HG03139 (cell line): ENCODE measurements at regions not wholly inside any gene's neighbourhood (a gene's known extent, or its start where the extent isn't known, plus 50 kb on each side); places are given as distances from the start of the nearest gene placed in this dataset.

Experiments
- ATAC-seq: cut with Tn5 transposase; IDR thresholded peaks from one replicate; pipeline ENCODE4 v1.9.1; 2021; ENCODE audit not compliant: unreplicated experiment

- ATAC-seq, result no peak
These were observed 59.5 kb downstream of the FZD1 start for GRCh38 chr7:91323626-91324158.

DNA sequence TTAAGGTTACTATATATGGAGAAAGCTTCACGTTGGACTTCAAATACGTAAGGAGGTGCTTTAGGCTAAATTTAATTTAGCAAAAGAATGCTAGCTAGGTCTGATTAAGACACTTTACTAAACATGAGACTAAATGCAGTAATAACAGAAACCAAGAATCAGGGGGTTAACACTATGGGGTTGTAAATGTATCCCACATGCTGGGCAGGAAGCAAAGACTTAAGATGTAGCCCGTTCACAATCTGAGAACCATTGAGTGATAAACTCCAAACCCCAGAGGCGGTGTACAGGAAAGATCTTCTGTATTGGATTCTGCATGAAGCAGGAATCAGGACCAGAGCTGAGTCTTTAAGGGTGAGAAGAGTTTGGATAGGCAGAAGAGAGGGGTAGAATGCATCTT lies 60.4 kb downstream of the FZD1 start:
- no peak for ATAC-seq

GRCh38 chr7:91325726-91326125 lies 61.5 kb downstream of the FZD1 start:
- ATAC-seq, result no peak

GRCh38 chr7:91326516-91327199 lies 62.4 kb downstream of the FZD1 start:
- ATAC-seq, result no peak

GRCh38 chr7:91327346-91327745 lies 63.1 kb downstream of the FZD1 start:
- no peak for ATAC-seq

- ATAC-seq, result no peak
These were observed 65.3 kb downstream of the FZD1 start for GRCh38 chr7:91329571-91329970.

DNA sequence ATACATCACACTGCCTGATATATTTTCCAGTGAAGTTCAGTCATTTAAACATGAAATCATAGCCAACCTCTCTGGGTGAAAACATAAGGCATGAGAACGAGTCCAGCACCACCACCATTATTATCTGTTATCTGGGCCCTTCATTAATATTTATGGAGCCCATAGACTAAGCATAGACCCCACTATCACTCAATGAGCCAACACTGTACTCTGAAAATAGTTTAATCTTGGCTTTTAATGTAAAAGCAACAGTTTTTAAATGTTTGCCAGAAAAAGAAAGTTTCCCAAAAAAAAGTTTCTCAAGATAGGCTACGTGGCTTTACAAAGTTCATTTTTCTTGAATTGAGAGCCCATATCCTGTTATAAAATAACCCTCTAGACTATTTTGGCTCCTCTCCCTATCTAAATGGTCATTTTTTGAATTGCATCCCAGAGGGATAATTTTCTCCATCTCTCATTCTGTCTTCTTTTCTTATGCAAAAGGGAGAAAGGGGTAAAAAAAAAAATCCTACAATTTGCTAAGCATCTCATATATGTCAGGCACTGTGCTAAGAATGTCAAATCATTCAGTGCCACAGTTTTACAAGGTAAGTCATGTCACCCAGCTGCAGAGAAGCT lies 66.1 kb downstream of the FZD1 start:
- ATAC-seq, result no peak

- no peak for ATAC-seq
These were observed 66.6 kb downstream of the FZD1 start for GRCh38 chr7:91330866-91331265.

GRCh38 chr7:91336106-91336505 lies 71.9 kb downstream of the FZD1 start:
- no peak for ATAC-seq

GRCh38 chr7:91338226-91339020 lies 74.2 kb downstream of the FZD1 start:
- ATAC-seq, result no peak

DNA sequence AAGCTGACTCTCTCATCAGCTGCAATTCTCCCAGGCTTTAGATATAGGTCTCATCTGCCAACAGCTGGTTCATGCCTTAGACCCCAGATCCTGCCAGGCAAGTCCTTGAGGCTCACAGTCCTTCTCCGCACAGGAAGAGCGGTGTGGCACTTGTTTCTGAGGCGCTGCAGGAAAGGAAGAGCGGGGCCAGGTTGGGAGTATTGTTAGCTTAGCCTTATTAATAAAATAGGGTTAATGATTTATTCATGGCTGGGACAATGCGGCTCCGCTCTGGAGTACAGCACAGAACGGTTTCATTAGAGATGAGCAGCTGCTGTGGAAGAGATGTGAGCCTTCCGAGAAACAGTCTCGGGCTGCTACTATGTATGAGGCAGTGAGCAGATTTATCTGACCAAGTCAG lies 78.1 kb downstream of the FZD1 start:
- no peak for ATAC-seq

DNA sequence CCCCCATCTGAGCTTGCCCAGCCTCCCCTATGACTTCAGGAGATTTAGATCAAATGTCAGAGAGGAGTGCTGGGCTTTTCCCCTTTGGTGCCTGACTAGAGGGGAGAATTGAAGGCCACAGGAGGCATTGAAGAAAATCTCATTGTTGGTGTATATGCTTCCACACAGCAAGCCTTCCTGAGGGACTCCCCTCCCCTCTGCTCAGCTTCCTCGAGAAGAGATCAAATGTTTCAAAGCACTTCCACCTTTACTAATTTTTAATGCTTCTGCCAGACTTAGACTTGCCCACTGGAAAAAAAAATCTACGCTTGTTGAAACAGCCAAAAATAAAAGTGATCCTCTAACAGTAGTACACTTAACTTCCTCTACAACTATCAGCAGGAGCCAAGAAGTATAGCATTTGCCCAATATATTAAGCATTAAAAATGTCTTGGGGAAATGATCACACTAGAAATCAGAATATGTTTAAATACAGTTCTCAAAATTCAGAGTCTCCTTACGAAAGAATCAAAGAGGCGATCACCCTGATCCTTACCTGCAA lies 79.3 kb downstream of the FZD1 start:
- ATAC-seq, result no peak

- ATAC-seq, result no peak
These were observed 79.9 kb downstream of the FZD1 start for GRCh38 chr7:91343996-91344629.

DNA sequence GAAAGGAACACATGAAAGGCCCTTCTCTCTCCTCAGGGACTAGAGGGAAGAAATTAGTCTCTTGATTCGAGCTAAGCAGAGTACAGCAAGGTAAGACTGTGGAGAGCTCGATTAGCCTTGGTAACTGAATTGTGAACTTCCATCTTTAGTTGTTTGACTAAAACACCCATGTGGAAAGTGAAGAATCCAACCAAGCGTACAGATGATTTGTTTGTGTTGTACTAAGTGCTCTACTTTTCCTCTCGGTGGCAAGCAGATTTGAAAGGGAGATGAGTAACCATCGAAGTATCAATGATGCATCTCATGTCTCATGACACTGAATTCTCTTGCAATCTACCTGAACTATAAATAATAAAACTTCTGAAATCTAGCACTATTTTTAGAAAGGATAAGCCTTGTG lies 80.7 kb downstream of the FZD1 start:
- ATAC-seq, result peak; percentile 63

GRCh38 chr7:91345449-91345848 lies 81.2 kb downstream of the FZD1 start:
- peak; percentile 74 for ATAC-seq

DNA sequence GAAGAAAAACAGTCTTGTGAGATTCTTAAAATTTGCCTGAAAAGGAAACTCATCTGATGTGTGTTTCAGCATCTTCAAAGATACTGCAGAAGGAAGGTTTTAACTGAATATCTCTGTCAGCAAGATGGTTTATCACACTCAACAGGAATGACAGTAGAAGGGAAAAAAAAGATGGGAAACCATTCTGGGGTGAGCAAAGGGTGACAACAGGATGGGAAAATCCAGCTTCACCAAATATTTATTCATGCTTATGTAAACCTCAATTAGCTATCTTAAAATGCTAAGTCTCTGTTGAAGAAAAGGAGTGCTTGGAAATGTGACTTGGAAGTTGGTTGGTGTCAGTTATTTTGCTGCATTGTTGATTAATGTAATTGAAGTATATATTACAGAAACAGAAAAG lies 82.2 kb downstream of the FZD1 start:
- no peak for ATAC-seq

DNA sequence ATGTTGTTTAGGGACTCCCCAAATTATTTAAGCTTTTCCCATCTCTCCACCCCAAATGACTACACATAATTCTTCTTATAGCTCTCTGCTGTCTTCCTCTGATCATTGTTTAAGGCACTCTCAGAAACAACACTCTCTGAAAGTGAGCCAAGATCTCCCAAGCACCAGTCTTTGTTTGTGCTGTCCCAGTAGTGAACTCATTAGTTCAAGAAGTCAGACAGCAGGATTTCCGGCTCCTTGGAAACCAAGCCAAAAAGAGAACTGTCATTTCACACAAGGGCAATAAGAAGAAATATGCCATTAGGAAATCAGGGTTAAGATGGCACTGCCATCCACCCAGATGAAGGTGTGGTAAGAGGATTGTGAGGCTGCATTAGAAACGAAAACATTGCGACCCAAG lies 83.1 kb downstream of the FZD1 start:
- ATAC-seq, result no peak

- no peak for ATAC-seq
These were observed 84.5 kb downstream of the FZD1 start for GRCh38 chr7:91348711-91349110.

DNA sequence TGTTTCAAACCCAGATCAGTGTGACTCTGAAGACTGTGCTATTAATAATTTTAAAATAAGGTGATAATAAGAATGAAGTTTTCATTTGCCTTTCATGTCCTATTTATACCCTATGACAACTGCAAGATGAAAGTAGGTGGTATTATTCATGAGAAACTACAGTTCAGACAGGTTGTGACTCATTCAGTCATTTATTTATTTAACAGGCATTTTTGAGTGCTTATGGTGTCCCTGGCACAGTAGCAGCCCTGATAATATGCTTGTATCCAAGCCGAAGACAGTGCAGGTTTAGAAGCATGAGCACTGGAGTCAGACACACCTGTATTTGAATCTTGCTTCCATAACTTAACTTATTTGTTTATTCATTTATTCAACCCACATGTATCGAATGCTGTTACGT lies 87.1 kb downstream of the FZD1 start:
- ATAC-seq, result no peak

- ATAC-seq, result no peak
These were observed 87.9 kb downstream of the FZD1 start for GRCh38 chr7:91352091-91352490.

GRCh38 chr7:91353848-91354247 lies 89.6 kb downstream of the FZD1 start:
- no peak for ATAC-seq
